IPS-15b (cell line): ENCODE measurements at regions not wholly inside any gene's neighbourhood (a gene's known extent, or its start where the extent isn't known, plus 50 kb on each side); places are given as distances from the start of the nearest gene placed in this dataset.
"Not testable (repeated sequence)": the region's sequence is repeated elsewhere in the genome, so short reads cannot be mapped to it uniquely, and the experiment has no call there.

Experiments used
- H3K27me3 ChIP-seq: one replicate; pipeline ENCODE4 v1.6.1; 2013; ENCODE audit warnings: low read length; ENCODE audit not compliant: control insufficient read depth, insufficient read depth
- H3K36me3 ChIP-seq: one replicate; pipeline ENCODE4 v1.6.1; 2013; ENCODE audit warnings: low read length; ENCODE audit not compliant: control insufficient read depth, insufficient read depth
- H3K4me1 ChIP-seq: one replicate; pipeline ENCODE4 v1.6.1; 2013; ENCODE audit warnings: mild to moderate bottlenecking, low read length; ENCODE audit not compliant: control insufficient read depth, insufficient read depth
- H3K4me3 ChIP-seq: one replicate; pipeline ENCODE4 v1.5.1; 2013; ENCODE audit warnings: low read depth, low read length
- H3K9ac ChIP-seq: one replicate; pipeline ENCODE4 v1.6.1; 2013; ENCODE audit warnings: low read depth, mild to moderate bottlenecking, low read length
- H3K9me3 ChIP-seq: one replicate; pipeline ENCODE4 v1.6.1; 2013; ENCODE audit warnings: mild to moderate bottlenecking, low read length; ENCODE audit not compliant: control insufficient read depth, insufficient read depth

GRCh38 chr20:48031122-48031521, 245.8 kb upstream of the SULF2 start:
- H3K4me1 ChIP-seq, result no peaks in the 10 kb centered on the region
- no peaks in the 10 kb centered on the region for H3K9me3 ChIP-seq
- no peaks in the 10 kb centered on the region for H3K27me3 ChIP-seq
- H3K9ac ChIP-seq, result no peak overlapping the region
- no peaks in the 10 kb centered on the region for H3K36me3 ChIP-seq
- H3K4me3 ChIP-seq, result no peak overlapping the region

- Histone ChIP-seq H3K4me1 (peaks cover 2% of the 10 kb centered on the region), H3K36me3 (no peaks in the 10 kb centered on the region), H3K27me3 (no peaks in the 10 kb centered on the region), H3K9me3 (no peaks in the 10 kb centered on the region), H3K9ac (no peak overlapping the region), H3K4me3 (no peak overlapping the region)
Observed at GRCh38 chr20:48026981-48027592, 241.8 kb upstream of the SULF2 start.

GRCh38 chr20:48025661-48026060, 240.4 kb upstream of the SULF2 start:
- Histone ChIP-seq H3K4me3 (no peak overlapping the region), H3K9ac (no peak overlapping the region), H3K4me1 (peaks cover 2% of the 10 kb centered on the region), H3K9me3 (no peaks in the 10 kb centered on the region), H3K36me3 (no peaks in the 10 kb centered on the region), H3K27me3 (no peaks in the 10 kb centered on the region)

GRCh38 chr20:48025051-48025515, 239.8 kb upstream of the SULF2 start:
- no peak overlapping the region for H3K9ac ChIP-seq
- H3K4me1 ChIP-seq, result peaks cover 2% of the 10 kb centered on the region
- H3K9me3 ChIP-seq, result no peaks in the 10 kb centered on the region
- H3K36me3 ChIP-seq, result no peaks in the 10 kb centered on the region
- H3K4me3 ChIP-seq, result no peak overlapping the region
- no peaks in the 10 kb centered on the region for H3K27me3 ChIP-seq

- Histone ChIP-seq H3K4me3 (no peak overlapping the region), H3K4me1 (peaks cover 2% of the 10 kb centered on the region)
Observed at GRCh38 chr20:48024539-48024938, 239.3 kb upstream of the SULF2 start.

GRCh38 chr20:48020696-48021095, 235.4 kb upstream of the SULF2 start:
- H3K9ac ChIP-seq, H3K4me1 ChIP-seq: not testable (repeated sequence)

More at GRCh38 chr20:48024539-48024938, 239.3 kb upstream of the SULF2 start:
- Histone ChIP-seq H3K9ac (no peak overlapping the region), H3K9me3 (no peaks in the 10 kb centered on the region), H3K36me3 (no peaks in the 10 kb centered on the region), H3K27me3 (no peaks in the 10 kb centered on the region)

GRCh38 chr20:48019940-48020339, 234.7 kb upstream of the SULF2 start:
- no peak overlapping the region for H3K9ac ChIP-seq
- H3K27me3 ChIP-seq, result no peaks in the 10 kb centered on the region
- H3K4me1 ChIP-seq, result no peaks in the 10 kb centered on the region

More at GRCh38 chr20:48020696-48021095, 235.4 kb upstream of the SULF2 start:
- not testable (repeated sequence) for H3K36me3 ChIP-seq, H3K4me3 ChIP-seq, H3K27me3 ChIP-seq, H3K9me3 ChIP-seq

GRCh38 chr20:48019496-48019895, 234.2 kb upstream of the SULF2 start:
- Histone ChIP-seq H3K4me1 (no peaks in the 10 kb centered on the region), H3K36me3 (no peaks in the 10 kb centered on the region), H3K9ac (no peak overlapping the region), H3K27me3 (no peaks in the 10 kb centered on the region), H3K4me3 (no peak overlapping the region), H3K9me3 (no peaks in the 10 kb centered on the region)

More at GRCh38 chr20:48019940-48020339, 234.7 kb upstream of the SULF2 start:
- no peaks in the 10 kb centered on the region for H3K9me3 ChIP-seq
- H3K4me3 ChIP-seq, result no peak overlapping the region
- no peaks in the 10 kb centered on the region for H3K36me3 ChIP-seq

- not testable (repeated sequence) for H3K4me3 ChIP-seq, H3K4me1 ChIP-seq, H3K9ac ChIP-seq, H3K36me3 ChIP-seq, H3K9me3 ChIP-seq, H3K27me3 ChIP-seq
Observed at GRCh38 chr20:48018851-48019250, 233.6 kb upstream of the SULF2 start.

- Histone ChIP-seq H3K4me1 (no peaks in the 10 kb centered on the region), H3K36me3 (no peaks in the 10 kb centered on the region), H3K27me3 (no peaks in the 10 kb centered on the region), H3K9me3 (no peaks in the 10 kb centered on the region), H3K9ac (no peak overlapping the region), H3K4me3 (no peak overlapping the region)
Observed at GRCh38 chr20:48017992-48018391, 232.7 kb upstream of the SULF2 start.

GRCh38 chr20:48017509-48017908, 232.2 kb upstream of the SULF2 start:
- H3K4me3 ChIP-seq, result no peak overlapping the region
- no peak overlapping the region for H3K9ac ChIP-seq
- no peaks in the 10 kb centered on the region for H3K9me3 ChIP-seq
- no peaks in the 10 kb centered on the region for H3K4me1 ChIP-seq
- H3K36me3 ChIP-seq, result no peaks in the 10 kb centered on the region
- H3K27me3 ChIP-seq, result no peaks in the 10 kb centered on the region

GRCh38 chr20:48015943-48016723, 230.9 kb upstream of the SULF2 start:
- Histone ChIP-seq H3K4me3 (no peak overlapping the region), H3K4me1 (no peaks in the 10 kb centered on the region), H3K9me3 (no peaks in the 10 kb centered on the region), H3K36me3 (no peaks in the 10 kb centered on the region), H3K9ac (no peak overlapping the region), H3K27me3 (no peaks in the 10 kb centered on the region)
